ENCODE measurements at regions not wholly inside any gene's neighbourhood (a gene's known extent, or its start where the extent isn't known, plus 50 kb on each side); places are given as distances from the start of the nearest gene placed in this dataset.

- TF ChIP-seq SAFB2 (CRISPR knock-in tag; IDR thresholded peaks at IDR 0.05; ENCODE audit: borderline replicate concordance, low read depth) = no peak
- no peak for TF ChIP-seq CTCF (CRISPR knock-in tag; IDR thresholded peaks at IDR 0.05)
- TF ChIP-seq SNAPC4 (CRISPR knock-in tag; IDR thresholded peaks at IDR 0.05) = no peak
- no peak for TF ChIP-seq FOXO1 (CRISPR knock-in tag; IDR thresholded peaks at IDR 0.05)
- TF ChIP-seq SALL2 (CRISPR knock-in tag; IDR thresholded peaks at IDR 0.05) = no peak
These were observed 470.3 kb downstream of the MBD2 start for GRCh38 chr18:53754154-53754553.

Measured in HepG2 (cell line).